ENCODE measurements at regions not wholly inside any gene's neighbourhood (a gene's known extent, or its start where the extent isn't known, plus 50 kb on each side); places are given as distances from the start of the nearest gene placed in this dataset.

DNA sequence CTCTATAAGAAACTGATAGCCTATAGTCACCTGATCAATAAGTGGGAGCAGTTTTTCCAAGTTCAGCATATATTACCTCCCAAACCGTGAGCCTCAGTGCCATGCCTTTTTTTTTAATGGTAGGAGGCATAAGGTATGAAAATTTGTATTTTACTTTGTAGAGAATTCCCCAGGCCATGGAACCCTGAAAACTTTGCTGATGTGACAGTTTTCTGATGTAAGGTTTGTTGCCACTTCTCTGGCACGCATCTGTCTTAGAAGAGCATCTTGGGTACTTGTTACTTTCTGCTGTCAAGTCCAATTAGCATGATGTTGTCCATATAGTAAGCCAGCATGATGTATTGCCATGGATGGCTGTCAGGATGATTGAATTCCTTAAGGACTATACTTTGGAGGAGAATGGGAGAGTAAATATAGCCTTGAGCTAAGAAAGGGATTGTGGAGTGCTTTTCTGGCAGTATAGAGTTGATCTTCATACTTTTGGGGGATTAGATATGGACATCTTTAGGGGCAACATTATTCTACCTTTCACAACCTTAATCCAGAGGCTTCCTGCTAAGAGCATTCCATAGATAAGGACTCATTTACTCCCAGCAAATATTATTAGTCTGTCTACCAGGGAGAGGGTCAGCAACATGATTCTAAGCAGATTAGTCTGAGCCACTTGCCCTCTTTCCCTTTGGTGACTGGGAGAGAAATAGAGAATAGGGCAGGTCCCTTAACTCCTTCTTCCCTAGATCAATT lies 389.6 kb downstream of the YTHDC2 start:
- DNase-seq: no peak

- DNase-seq: no peak
Observed at GRCh38 chr5:113909782-113910181, 396.3 kb downstream of the YTHDC2 start.

DNA sequence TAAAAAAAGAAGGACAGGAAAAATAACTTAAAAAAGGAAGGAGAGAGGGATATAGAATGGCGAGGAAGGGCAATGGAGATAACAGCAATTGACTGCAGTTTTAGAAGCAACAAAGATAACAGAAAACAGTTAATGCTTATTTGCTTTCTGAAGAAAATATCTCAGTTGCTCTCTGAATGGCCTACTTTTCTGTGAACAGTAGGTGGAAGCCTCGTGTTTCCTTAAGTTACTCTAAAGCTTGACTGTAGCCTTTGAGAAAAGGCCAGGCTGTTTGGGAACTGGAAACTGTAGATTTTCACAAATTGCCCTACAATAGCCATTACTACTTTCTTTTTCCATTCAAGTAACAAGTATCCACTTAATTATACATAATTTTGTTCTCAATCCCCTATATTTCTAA lies 404.5 kb downstream of the YTHDC2 start:
- DNase-seq: peak; percentile 12

GRCh38 chr5:113922343-113922742 lies 408.8 kb downstream of the YTHDC2 start:
- DNase-seq: no peak

DNA sequence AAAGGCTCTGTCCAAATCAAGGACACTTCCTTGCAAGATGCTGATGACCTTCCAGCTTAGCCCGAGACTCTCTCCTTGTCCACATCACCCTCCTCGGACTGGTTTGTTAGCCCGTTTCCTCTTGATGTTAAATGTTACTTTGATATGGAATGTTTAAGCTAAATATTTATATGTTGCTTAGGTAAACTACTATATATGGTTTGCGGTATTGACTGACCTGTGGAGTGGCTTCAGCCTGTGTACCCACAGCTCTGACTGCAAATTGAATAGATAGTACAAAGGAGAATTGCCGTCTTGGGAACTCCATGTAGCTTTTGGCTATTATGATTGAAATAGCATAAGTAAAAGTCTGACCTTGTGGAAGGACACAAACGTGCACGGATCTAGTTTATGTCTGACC lies 422.0 kb downstream of the YTHDC2 start:
- no peak for DNase-seq

DNA sequence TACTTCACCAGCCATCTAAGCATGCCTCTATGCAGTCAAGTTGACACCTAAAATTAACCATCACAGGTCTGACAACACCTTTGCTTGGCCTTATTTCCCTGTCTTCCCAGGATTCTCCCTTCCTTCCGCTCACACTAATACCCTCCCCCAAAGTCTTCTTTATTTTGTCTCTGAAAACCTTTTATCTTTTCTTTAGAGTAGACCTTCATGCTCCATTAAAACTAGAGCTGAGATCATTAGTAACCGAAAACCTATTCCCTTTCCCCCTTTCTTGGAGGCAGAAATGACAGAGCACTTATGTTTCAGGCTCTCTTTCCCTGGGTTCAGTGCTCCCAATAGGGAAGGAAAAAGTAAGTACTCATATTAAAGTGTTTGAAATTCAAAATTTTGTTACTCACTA lies 423.8 kb downstream of the YTHDC2 start:
- DNase-seq: no peak

- no peak for DNase-seq
Observed at GRCh38 chr5:113939988-113940387, 421.9 kb upstream of the KCNN2 start.

DNA sequence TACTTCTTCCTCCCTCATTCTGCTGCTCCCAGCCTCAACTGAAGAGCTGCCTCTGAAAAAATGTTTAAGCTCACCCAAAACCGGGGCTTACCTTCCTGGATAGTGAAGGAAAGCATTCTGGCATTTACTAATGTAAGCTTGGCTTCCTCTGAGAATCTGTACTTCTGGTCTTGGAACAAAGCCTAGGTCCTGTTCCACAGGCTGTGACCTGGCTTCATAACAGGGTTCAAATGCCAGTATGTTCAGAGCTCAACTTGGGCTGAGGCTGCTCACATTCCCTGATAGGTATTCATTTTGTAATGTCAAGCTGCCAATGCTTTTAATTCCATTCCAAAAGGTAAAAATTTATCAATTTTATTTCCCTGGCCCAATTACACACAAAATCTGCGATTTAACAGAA lies 411.7 kb upstream of the KCNN2 start:
- no peak for DNase-seq

GRCh38 chr5:113965225-113965624 lies 396.6 kb upstream of the KCNN2 start:
- DNase-seq: no peak

GRCh38 chr5:113969901-113970300 lies 392.0 kb upstream of the KCNN2 start:
- no peak for DNase-seq

- DNase-seq: no peak
Observed at GRCh38 chr5:113971454-113971853, 390.4 kb upstream of the KCNN2 start.

DNA sequence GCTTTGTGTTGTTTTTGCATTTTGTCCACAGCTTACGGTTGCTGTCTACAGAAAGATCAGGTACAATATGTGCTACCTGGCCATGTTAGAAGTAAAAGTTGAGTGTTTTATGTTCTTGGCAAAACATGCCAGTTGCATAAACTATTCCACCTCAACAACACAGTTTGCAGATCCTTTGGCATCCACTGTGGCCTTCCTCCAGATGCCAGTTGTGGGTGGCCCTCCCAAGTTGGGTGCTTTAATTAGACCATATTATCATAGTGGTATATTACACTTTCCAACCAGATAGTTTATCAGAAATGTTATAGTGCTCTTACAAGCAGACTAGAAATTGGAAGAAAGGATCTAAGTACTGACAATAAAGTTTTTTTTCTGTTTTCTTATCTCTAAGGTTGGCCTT lies 386.9 kb upstream of the KCNN2 start:
- no peak for DNase-seq

GRCh38 chr5:113984928-113985327 lies 376.9 kb upstream of the KCNN2 start:
- DNase-seq: no peak

DNA sequence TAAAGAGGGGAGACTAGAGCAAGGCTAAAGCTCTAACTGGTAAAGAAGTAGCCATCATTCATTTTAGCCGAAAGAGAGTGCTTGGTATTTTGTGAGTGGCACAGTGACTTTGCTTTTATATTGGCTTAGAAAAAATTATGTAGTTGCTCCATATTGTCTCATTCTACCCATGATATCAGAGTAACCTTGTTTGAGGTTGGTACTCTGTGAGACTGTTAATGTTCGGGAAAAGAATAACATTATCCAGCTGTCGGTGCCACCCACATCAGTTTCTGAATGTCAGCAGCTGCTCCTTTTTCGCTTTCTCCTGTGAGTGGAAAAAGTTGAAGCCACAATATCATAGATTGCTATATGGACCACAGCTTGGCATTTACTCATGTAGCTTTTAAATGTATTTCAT lies 376.4 kb upstream of the KCNN2 start:
- no peak for DNase-seq

DNA sequence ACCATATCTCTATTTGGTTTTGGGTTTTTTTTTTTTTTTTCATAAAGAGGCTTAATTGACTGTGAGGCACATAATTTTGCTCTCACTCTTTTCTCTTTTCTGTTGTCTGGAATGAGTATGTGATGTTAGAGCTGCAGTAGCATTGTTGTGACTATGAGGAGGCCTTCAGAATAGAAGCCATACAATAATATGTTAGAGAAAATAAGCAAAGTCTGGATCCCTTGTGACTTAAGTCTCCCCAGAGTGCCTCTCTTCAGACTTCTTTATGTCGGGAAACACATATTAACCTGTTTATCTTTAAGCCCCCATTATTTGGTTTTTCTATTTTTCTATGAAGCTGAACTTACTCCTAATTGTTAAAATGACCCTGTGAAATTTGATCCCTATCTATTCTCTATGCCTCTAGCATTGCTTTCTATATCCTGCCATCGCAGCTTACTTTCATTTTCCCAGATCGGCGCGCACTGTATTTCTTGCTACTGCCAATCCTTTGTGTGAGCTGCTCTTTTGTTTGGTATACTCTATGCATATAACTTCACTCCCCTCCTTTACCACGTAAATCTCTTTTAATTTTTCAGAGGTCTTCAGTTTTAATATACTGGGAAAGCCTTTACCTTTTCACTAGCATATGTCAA lies 372.5 kb upstream of the KCNN2 start:
- DNase-seq: no peak

DNA sequence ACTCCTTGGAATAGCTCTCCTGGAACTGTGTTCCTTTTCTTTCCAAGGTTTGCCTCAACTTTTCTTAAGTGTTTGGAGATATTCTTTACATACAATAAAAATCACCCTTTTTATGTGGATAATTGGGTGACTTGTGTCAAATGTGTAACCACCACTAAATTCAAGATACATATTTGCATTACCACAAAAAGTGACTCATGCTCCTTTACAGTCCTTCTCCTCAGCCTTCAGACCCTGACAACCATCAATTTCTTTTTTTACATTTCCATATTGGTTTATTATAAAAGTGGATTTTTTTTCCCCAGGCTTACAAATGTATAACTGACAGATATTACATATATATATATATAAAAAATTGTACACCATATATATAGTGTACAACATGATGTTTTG lies 372.0 kb upstream of the KCNN2 start:
- no peak for DNase-seq

- no peak for DNase-seq
Observed at GRCh38 chr5:114001076-114001475, 360.8 kb upstream of the KCNN2 start.

GRCh38 chr5:114006582-114006981 lies 355.3 kb upstream of the KCNN2 start:
- no peak for DNase-seq

GRCh38 chr5:114007678-114008077 lies 354.2 kb upstream of the KCNN2 start:
- no peak for DNase-seq

- DNase-seq: no peak
Observed at GRCh38 chr5:114010362-114010761, 351.5 kb upstream of the KCNN2 start.

DNA sequence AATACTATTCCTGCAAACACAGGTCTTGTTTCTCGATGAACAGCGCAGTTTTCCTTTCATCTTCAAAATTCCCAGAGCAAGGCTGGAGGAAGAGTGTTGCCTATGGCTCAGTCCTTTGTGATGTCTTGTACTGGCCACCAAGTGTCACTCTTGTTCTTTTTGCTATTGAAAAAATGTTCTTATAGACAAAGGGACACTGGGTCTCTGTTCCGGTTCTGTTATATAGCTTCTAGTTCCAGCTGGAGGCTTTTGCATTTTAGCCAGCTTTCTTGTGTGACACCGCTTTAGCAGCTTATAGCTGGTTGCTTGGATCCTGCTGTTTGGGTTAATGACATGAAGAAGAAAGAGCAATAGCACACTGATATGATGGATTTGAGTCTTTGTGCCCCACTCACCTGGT lies 343.7 kb upstream of the KCNN2 start:
- DNase-seq: peak; percentile 7

GRCh38 chr5:114038756-114039155 lies 323.1 kb upstream of the KCNN2 start:
- no peak for DNase-seq

GRCh38 chr5:114050087-114050486 lies 311.8 kb upstream of the KCNN2 start:
- DNase-seq: no peak

- DNase-seq: no peak
Observed at GRCh38 chr5:114053372-114053771, 308.5 kb upstream of the KCNN2 start.

All from muscle of arm (tissue), 1 donor.